Tibial nerve (tissue), 3 donors: ENCODE measurements at regions not wholly inside any gene's neighbourhood (a gene's known extent, or its start where the extent isn't known, plus 50 kb on each side); places are given as distances from the start of the nearest gene placed in this dataset.

Source experiments
- CTCF ChIP-seq, 5 experiments: fragments of 200-600 bp in 3 of 5; fragments of 450-650 bp in 2 of 5; sonication (generic) in 3 of 5; IDR thresholded peaks; one replicate each; pipeline ENCODE4 v1.5.1; 2016 to 2019; ENCODE audit warnings: antibody characterized with exemption in 5 of 5, mild to moderate bottlenecking in 3 of 5, moderate library complexity in 2 of 5
- POLR2A ChIP-seq, 2 donors: fragments of 450-650 bp; IDR thresholded peaks; one replicate each; pipeline ENCODE4 v1.6.1; 2017; ENCODE audit warnings: antibody characterized with exemption in 2 of 2, mild to moderate bottlenecking in 2 of 2, moderate library complexity in 2 of 2

GRCh38 chr2:64234150-64234549 is 89.9 kb upstream of the PELI1 start:
- no peak for TF ChIP-seq CTCF (IDR thresholded peaks at IDR 0.05)
- no peak for TF ChIP-seq POLR2A (IDR thresholded peaks at IDR 0.05)
